HG03064 (cell line): ENCODE measurements at regions not wholly inside any gene's neighbourhood (a gene's known extent, or its start where the extent isn't known, plus 50 kb on each side); places are given as distances from the start of the nearest gene placed in this dataset.
"Not testable (repeated sequence)": the region's sequence is repeated elsewhere in the genome, so short reads cannot be mapped to it uniquely, and the experiment has no call there.

Experiments used
- ATAC-seq: cut with Tn5 transposase; IDR thresholded peaks from one replicate; pipeline ENCODE4 v1.9.1; 2021; ENCODE audit warnings: low read depth; ENCODE audit not compliant: unreplicated experiment

DNA sequence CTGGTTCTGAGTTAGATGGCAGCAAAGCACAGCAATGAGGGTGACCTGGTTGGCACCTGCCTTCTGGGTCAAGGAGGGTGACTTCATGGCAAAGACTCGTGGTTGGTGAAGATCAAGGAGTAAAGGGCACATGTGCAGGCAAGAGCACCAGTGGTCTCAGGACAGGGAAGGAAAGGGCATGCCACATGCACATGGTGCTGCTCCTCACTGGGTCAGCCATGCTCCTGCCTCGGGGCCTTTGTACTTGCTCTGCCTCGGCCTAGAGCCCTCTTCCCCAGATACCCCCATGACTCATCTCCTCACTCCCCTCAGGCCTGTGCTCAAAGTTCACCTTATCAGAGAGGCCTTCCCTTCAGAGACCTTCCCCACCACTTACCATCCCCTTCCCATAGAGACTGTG is 106.7 kb upstream of the KDM7A start:
- ATAC-seq, result no peak

DNA sequence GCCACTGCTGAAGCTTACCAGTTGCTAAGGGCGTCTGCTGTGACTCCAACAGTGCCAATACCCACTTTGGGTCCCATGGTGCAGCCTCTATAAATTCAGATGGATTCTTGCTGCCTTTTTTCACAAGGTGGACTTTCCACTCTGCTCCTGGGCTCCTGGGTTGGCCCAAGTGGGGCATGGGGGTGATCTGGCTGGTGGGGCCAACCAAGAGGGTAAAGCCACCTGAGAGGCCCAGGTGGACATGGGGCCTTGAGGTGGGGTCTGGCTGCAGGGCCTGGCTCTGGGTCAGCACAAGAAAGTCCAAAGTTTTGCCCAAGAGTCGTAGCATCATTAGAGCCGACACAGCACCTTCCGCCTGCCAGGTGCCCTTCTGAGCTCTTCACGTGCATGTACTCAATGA is 105.2 kb upstream of the KDM7A start:
- no peak for ATAC-seq

DNA sequence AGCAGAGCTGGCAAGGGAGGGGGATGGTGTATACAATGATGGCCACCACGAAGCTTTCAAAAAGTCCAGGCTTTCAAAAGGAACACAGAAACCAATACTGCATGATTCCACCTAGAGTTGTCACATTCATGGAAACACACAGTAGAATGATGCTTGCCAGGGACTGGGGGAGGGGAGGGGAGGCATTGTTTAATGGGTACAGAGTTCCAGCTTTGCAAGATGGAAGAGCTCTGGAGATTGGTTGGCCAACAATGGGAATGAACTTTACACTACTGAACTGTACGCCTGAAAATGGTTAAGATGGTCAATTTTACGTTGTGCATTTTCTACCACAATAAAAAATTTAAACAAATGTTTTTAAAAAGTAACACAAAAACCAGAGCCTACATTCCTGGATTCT is 104.5 kb upstream of the KDM7A start:
- ATAC-seq, result no peak

DNA sequence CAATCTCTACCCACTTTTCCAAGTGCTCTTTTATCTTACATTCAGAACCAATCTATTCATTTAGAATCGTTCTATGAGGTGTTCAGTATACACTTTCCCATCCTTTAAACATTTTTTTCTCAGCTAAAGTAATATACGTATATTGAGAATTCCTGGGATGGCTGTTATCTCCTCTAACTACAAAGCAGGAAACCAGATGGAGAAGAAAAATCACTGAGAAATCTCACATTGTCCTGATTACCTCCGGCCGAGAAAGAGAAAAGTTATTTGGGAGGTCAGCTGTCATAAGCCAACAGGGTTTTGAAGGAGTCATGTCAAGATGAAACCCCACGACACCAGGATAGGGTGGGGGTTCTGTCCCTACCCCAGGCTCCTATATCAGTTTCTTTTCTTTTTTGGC is 99.2 kb upstream of the KDM7A start:
- ATAC-seq, result no peak

DNA sequence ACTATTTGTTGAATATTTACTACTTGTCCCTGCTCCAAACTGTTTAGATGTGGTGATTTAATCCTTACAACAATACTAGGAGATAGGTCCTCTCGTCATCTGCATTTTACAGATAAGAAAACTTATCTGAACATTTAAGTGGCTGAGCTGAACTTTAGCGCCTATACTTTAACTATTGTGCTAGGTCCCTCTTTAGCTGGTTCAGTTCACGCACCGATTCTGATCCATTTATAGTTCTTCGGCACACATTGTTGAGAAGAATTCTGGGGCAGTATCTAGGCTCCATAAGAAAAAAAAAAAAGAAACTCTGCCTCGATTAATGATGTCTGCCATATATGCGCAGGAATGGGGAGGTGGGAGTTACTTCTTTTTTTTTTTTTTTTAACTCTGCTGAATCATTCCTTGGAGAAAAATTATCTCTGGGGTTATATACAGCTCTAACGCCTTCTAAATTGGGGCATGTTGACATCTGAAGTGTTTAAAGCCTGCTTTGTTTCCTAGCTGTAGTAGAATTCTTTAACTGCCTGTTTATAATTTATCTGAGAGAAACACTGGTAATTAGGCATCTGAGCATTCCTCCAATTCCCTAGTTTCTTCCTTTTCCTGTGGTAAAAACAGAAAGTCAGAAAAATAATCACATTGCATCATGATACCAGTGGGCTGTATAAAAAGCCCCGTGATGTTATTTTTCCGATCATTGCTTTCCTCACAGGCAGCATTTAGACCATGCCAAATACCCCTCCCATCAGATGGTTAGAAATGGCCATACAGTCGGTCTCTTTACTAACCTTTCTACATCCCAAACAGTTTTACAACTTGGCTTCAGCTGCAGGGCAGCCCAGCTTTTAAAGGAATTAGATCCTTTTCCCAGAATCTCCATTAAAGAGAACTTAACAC is 98.5 kb upstream of the KDM7A start:
- no peak for ATAC-seq

DNA sequence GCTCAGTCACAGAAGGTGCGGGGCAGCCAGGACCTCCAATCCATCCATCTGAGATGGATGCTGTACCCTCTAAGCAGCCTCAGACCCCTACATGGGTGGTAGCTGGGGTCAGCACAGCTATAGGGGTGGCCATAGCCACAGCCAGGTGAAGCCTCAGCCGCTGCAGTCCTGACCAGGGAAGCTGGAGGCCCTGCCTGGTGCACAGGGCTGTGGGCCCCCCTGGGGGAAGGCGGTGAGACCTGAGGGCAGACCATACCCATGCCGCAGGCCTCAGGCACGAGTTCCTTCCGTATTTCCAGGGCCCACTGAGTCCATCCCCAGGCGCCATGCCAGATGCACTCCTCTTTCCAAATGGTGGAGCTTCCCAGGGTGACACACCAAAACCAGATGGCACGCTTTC is 96.6 kb upstream of the KDM7A start:
- ATAC-seq, result no peak

DNA sequence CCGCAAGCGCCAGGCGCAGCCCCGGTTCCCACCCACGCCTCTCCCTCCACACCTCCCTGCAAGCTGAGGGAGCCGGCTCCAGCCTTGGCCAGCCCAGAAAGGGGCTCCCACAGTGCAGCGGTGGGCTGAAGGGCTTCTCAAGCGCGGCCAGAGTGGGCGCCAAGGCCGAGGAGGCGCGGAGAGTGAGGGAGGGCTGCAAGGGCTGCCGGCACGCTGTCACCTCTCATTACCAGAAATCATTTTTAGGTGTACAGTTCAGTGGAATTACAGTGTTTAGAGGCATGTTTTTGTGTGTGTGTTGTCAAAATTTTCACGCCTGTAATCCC is 94.8 kb upstream of the KDM7A start:
- ATAC-seq, result not testable (repeated sequence)

DNA sequence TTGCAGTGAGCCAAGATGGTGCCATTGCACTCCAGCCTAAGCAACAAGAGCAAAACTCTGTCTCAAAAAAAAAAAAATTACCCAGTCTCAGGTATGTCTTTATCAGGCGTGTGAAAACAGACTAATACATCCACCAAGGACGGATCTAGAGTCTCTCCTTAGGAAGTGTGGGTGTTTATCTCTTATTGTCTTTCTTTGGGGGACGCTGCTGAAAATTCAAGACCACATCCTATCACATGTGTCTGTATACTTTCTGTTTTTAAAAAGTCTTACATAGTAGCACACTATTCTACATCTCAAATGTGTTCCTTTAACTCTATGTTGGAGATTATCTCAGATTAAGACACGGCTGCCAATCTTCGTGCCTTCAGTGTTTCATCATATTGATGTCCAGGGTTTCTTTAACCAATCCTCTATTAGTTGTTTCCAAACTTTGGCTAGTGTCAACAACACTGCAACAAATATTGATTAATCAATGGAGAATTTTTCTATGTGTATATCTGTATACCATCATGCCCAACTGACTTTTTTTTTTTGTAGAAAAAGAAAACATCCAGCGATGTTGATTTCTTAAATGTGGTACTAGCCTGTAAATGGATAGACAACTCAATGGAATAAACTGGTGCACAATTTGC is 92.3 kb upstream of the KDM7A start:
- no peak for ATAC-seq

DNA sequence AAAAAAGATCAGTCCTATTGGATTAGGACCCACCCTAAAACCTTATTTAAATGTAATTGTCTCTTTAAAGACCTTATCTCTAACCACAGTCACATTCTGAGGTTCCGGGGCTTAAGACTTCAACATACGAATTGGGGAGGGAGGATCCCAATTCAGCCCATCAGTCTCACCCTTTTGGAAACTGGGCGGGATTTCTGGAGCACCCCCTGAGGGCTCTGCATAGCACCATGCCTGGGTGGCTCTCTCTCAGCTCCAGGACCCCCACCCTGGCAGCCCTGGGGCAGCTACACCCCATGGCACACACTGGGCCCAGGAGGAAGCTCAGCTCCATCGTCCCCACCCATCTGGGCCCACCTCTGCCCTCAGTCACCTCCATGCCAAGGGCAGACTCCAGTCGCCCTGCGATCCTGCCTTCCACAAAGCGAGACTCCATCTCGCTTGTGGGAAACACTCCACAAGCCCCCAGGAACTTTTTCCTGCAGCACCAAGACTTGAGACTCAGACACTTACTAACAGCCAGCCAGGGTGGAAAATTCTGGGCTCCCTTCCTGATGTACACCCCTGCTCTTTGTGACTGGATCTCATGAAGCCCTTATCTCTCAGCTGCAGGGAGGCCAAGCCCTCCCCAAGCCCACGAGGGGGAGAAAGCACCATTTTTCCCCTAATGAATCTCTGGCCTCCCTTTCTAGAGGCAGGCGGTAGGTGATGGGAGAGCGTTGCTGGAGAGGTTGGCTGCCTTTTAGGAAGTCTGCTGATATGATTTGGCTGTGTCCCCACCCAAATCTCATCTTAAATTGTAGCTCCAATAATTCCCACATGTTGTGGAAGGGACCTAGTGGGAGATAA is 90.8 kb upstream of the KDM7A start:
- ATAC-seq, result no peak

DNA sequence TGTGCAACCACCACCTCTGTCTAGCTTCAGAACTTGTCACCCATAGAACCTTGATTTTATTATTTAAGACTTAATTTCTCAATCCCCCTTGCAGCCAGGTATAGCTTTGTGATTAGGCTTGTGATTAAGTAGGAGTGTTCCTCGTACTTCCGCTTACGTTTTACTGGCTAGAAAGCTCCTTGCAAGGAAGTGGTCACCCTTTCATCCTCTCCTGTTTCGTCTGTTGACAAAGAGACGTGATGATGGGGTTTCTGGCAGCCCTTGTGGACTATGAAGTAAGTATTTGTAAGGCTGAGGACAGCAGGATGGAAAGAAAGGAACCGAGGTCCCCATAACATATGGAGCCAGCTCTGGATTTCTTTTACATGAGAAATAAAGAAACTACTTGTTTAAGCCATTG is 86.5 kb upstream of the KDM7A start:
- no peak for ATAC-seq

DNA sequence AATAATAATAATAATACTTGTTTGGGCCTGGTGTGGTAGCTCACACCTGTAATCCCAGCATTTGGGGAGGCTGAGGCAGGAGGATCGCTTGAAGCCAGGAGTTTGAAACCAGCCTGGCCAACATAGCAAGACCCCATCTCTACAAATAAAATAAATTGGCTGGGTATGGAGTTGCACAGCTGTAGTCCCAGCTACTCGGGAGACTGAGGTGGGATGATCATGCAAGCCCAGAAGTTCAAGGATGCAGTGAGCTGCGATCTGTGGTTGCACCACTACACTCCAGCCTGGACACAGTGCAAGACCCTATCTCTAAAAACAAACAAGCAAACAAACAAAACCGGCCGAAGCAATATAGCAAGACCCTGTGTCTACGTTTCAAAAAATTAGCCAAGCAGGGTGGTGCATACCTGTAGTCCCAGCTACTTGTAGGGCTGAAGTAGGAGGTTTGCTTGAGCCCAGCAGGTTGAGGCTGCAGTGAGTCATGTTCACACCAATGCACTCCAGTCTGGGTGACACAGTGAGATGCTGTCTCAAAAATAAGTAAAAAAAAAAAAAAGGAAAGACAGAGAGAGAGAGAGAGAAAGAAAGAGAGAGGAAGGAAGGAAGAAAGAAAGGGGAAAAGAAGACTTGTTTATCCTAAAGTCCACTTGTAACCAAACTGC is 85.6 kb upstream of the KDM7A start:
- no peak for ATAC-seq

DNA sequence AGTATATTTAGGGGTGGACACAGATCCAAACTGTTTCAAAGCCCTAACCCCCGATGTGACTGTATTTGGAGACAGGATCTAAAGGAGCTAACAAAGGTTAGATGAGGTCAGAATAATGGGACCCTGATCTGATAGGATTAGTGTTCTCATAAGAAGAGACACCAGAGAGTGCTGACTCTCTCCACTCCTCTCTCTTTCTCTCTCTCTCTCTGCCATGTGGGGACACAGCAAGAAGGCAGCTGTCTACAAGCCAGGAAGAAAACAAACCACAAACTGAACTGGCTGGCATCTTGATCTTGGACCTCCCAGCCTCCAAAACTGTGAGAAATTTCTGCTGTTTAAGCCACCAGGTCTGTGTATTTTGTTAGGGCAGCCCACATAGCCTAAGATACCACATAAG is 84.7 kb upstream of the KDM7A start:
- no peak for ATAC-seq

DNA sequence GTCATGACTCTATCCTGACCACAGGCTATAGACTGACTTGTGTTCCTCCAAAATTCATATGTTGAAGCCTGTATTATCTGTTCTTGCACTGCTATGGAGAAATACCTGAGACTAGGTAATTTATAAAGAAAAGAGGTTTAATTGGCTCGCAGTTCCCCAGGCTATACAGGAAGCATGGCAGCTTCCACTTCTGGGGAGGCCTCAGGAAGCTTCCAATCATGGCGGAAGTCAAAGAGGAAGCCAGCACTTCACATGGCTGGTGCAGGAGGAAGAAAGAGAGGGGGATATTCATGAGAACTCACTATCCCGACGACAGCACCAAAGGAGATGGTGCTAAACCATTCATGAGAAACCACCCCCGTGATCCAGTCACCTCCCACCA is 84.3 kb upstream of the KDM7A start:
- no peak for ATAC-seq

DNA sequence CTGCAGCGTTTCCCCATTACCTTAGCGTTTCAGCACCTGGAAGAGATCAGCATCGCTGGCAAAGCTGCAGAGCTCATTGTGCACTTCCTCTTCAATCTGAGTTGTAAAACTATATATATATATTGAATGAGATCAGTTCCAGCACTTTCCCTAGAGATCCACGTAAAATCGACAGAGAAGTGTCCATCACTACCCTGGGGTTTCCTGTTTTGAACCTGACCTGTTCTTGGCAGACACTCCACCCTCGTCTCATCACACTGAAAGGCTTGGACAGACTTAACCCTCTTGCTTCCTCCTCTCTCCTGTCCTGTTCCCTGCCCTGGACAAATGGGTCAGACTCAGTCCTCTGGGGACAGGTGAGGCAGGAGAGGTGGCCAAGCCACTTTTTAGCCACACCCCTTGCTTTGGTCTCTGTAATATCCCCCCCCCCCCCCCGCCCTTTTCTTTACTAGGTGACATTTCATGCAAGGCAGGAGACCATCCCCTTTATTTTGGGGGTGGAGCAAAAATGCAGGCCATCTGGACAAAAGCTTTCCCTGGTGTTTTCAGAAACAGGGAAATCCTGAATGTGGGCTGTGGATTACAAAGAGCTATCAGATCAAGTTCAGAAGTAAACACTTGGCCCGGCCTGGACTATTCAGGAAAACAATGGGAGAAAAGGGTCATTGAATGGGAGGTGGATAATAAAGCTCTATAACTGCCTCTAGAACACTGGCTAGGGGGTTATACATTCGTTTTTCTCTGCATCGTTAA is 83.7 kb upstream of the KDM7A start:
- no peak for ATAC-seq

DNA sequence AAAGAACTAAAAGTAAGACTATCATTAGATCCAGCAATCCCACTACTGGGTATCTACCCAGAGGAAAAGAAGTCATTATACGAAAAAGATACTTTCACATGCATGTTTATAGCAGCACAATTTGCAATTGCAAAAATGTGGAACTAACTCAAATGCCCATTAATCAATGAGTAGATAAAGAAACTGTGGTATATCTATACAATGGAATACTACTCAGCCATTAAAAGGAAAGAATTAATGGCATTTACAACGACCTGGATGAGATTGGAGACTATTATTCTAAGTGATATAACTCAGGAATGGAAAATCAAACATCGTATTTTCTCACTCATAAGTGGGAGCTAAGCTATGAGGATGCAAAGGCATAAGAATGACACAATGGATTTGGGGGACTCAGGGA is 80.5 kb upstream of the KDM7A start:
- ATAC-seq, result not testable (repeated sequence)

DNA sequence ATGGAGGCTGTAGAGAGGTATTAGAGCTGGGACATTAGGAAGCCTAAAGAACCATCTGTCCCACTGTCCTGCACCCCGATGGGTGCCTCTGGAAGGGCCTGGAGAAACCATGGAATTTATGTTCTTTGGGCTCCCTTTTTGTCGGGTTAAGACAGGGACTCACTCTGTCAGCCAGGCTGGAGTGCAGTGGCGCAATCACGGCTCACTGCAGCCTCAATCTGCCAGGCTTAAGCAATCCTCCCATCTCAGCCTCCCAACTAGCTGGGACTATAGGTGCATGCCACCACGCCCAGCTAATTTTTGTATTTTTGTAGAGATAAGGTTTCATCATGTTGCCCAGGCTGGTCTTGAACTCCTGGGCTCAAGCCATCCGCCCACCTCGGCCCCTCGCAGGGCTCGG is 78.2 kb upstream of the KDM7A start:
- not testable (repeated sequence) for ATAC-seq

DNA sequence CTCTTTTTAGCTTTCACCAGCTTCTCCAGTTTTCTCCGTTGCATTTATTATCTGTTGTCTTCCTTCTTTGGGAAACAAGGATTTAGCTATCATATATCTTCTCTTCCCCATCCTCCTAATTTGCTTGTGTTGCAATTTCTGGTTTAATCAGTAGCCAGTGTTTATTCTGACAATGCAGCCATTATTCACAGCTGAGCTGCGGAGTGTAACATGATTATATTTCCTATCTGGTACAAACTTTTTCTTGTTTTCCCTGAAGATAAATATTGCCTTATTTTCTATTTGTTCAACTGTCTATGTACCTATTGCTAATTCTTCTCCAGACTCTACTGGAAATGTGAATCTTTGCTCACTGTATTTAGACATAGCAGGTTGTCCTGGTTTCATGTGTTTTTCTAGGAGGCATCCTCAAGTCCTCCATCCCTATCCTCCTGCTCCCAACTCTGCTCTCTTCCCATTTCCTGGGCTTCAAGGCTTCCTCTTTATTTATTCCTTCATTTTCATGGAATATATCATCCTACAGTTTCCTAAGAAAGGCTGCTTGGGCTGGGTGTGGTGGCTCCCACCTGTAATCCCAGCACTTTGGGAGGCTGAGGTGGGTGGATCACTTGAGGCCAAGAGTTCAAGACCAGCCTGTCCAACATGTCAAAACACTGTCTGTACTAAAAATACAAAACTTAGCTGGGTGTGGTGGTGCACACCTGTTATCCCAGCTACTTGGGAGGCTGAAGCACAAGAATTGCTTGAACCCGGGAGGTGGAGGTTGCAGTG is 72.4 kb upstream of the KDM7A start:
- no peak for ATAC-seq

DNA sequence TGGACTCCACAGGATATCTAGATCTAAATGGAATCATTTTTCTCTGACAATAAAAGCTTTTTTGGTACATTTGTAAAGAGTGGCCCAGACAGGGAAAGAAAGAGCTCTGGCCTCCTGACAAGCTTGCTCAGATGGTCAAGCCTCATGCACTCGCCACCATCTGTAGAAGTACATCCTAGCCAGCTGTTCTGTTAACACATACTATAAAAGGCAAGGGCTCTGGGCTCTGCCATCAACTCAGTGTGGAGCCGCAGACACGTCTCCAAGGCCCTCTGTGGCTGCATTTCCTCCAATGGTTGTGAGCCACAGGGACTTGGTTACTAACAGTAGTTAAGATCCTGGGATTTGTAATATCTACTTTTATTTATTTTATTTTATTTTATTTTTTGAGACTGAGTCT is 70.8 kb upstream of the KDM7A start:
- no peak for ATAC-seq

DNA sequence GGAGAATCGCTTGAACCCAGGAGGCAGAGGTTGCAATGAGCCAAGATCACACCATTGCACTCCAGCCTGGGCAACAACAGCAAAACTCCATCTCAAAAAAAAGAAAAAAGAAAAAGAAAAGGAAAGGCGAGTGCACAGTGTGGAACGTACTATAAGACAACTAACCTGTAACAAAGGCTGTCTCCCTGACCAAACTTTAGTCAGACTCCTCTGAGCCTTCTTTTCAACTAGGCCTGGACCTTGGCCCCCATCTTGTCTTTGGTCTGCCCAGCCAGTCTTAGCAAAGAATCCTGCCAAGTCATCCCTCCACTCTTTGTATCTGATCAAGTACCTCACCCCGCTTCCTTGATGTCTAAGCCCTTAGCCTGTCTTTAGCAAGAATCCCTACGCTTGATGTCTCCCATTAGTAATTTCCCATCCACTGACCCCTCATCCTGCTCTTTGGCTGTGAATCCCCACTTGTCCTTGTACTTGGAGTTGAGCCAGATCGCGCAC is 68.9 kb upstream of the KDM7A start:
- ATAC-seq, result no peak
